B cell (primary cell): ENCODE measurements at regions not wholly inside any gene's neighbourhood (a gene's known extent, or its start where the extent isn't known, plus 50 kb on each side); places are given as distances from the start of the nearest gene placed in this dataset.

Experiments used
- ATAC-seq: fragments of 200-7000 bp; cut with Tn5 transposase; one replicate; pipeline ENCODE4 v1.10.0; 2021; ENCODE audit warnings: low read depth, mild to moderate bottlenecking, moderate number of reproducible peaks, moderate library complexity
- CTCF ChIA-PET: fragments of 350-600 bp; sonication (Branson Sonifier 250); formaldehyde crosslinking; loops from one replicate; lab custom pipeline; 2021; ENCODE audit warnings: antibody characterized with exemption, inconsistent platforms; lab: Charles Lee
- POLR2A ChIA-PET: fragments of 350-600 bp; sonication (Branson Sonifier 250); formaldehyde crosslinking; loops from one replicate; lab custom pipeline; 2021; ENCODE audit warnings: antibody characterized with exemption; lab: Charles Lee
- DNase-seq: peaks from one replicate; pipeline ENCODE4 v3.0.0; 2013
- H2AFZ ChIP-seq: 2 replicates; pipeline ENCODE4 v1.6.1; 2012; ENCODE audit warnings: mild to moderate bottlenecking, low read depth, low read length; ENCODE audit not compliant: insufficient read depth, poor library complexity, severe bottlenecking
- H3K27ac ChIP-seq, 2 donors: 1 replicate in 1 of 2; 2 replicates in 1 of 2; pipeline ENCODE4 v1.5.1; 2012 to 2013; ENCODE audit warnings: low read length in 2 of 2, mild to moderate bottlenecking in 2 of 2, moderate library complexity in 1 of 2
- H3K27me3 ChIP-seq, 4 experiments: fragments of 200-600 bp in 1 of 4; sonication (generic) in 1 of 4; replicated peaks in 1 of 4; 1 replicate in 2 of 4; 2 replicates in 2 of 4; pipeline versions ENCODE4 v1.6.1 to v1.7.0; 2013 to 2016; ENCODE audit warnings: low read length in 3 of 4, mild to moderate bottlenecking in 2 of 4, mixed read lengths in 1 of 4, moderate library complexity in 1 of 4; ENCODE audit not compliant: insufficient read depth in 4 of 4, control insufficient read depth in 3 of 4; ENCODE audit errors: control extremely low read depth in 1 of 4
- H3K36me3 ChIP-seq, 2 experiments: replicated peaks in 1 of 2; 1 replicate in 1 of 2; 2 replicates in 1 of 2; pipeline versions ENCODE4 v1.6.1 to v1.7.1; 2013; ENCODE audit warnings: low read length in 1 of 2; ENCODE audit not compliant: insufficient read depth in 2 of 2, control insufficient read depth in 1 of 2; ENCODE audit errors: control extremely low read depth in 1 of 2, extremely low read depth in 1 of 2
- H3K4me1 ChIP-seq, 2 donors: fragments of 200-600 bp in 1 of 2; sonication (generic) in 1 of 2; 1 replicate in 1 of 2; 2 replicates in 1 of 2; pipeline versions ENCODE4 v1.5.1 to v1.6.1; 2013 to 2017; ENCODE audit warnings: low read length in 2 of 2; ENCODE audit not compliant: control insufficient read depth in 2 of 2, insufficient read depth in 2 of 2
- H3K4me2 ChIP-seq: replicated peaks from 2 replicates; pipeline ENCODE3; 2012; ENCODE audit warnings: mild to moderate bottlenecking, low read depth, low read length; ENCODE audit not compliant: poor library complexity, severe bottlenecking
- H3K4me3 ChIP-seq, 5 experiments: fragments of 200-600 bp in 1 of 5; sonication (generic) in 1 of 5; 1 replicate in 3 of 5; 2 replicates in 2 of 5; pipeline versions ENCODE4 v1.5.1 to v1.7.0; 2011 to 2016; ENCODE audit warnings: low read length in 4 of 5, mild to moderate bottlenecking in 4 of 5, low read depth in 2 of 5, control low read depth in 1 of 5, moderate library complexity in 1 of 5; ENCODE audit not compliant: insufficient read depth in 1 of 5; ENCODE audit errors: control extremely low read depth in 1 of 5, extremely low read depth in 1 of 5
- H3K79me2 ChIP-seq: fragments of 200-600 bp; sonication (generic); one replicate; pipeline ENCODE4 v1.6.0; 2016; ENCODE audit warnings: low read length; ENCODE audit not compliant: control insufficient read depth, insufficient read depth
- H3K9ac ChIP-seq: fragments of 200-600 bp; sonication (generic); 2 replicates; pipeline ENCODE4 v1.6.1; 2017; ENCODE audit warnings: mild to moderate bottlenecking, low read length, moderate library complexity
- H3K9me3 ChIP-seq, 3 donors: one replicate each; pipeline versions ENCODE4 v1.6.1 to v1.7.1; 2013; ENCODE audit warnings: low read length in 2 of 3; ENCODE audit not compliant: control insufficient read depth in 2 of 3, insufficient read depth in 1 of 3; ENCODE audit errors: control extremely low read depth in 1 of 3
- H4K20me1 ChIP-seq: 2 replicates; pipeline ENCODE4 v1.6.0; 2012; ENCODE audit warnings: mild to moderate bottlenecking, low read length; ENCODE audit not compliant: insufficient read depth, control insufficient read depth, poor library complexity, severe bottlenecking
- H3K27ac Mint-ChIP-seq: one replicate; pipeline ENCODE4 v1.8.0; 2021; ENCODE audit warnings: mixed read lengths
- H3K27me3 Mint-ChIP-seq: one replicate; pipeline ENCODE4 v1.8.0; 2021; ENCODE audit warnings: mixed read lengths
- H3K4me1 Mint-ChIP-seq: one replicate; pipeline ENCODE4 v1.8.0; 2021; ENCODE audit warnings: mixed read lengths
- H3K4me3 Mint-ChIP-seq: one replicate; pipeline ENCODE4 v1.8.0; 2021; ENCODE audit warnings: mixed read lengths
- H3K9me3 Mint-ChIP-seq: one replicate; pipeline ENCODE4 v1.8.0; 2022; ENCODE audit warnings: mixed read lengths; ENCODE audit not compliant: insufficient read depth
- CTCF ChIP-seq: fragments of 200-600 bp; IDR thresholded peaks from one replicate; pipeline ENCODE4 v1.8.0; 2022; ENCODE audit warnings: antibody characterized with exemption, mild to moderate bottlenecking
- EZH2 ChIP-seq: IDR thresholded peaks from 2 replicates; pipeline ENCODE4 v1.6.1; 2012; ENCODE audit warnings: borderline replicate concordance, low read depth, mild to moderate bottlenecking, moderate library complexity, low read length; ENCODE audit not compliant: insufficient read depth, poor library complexity, severe bottlenecking
- WGBS: methylation state at CpG from one replicate; pipeline ENCODE4 v1.1.5; 2013; ENCODE audit warnings: missing lambda C conversion rate; ENCODE audit not compliant: insufficient coverage; 5-methylcytosine and 5-hydroxymethylcytosine counted together
- intact Hi-C: fragments of 100-400 bp; cut with micrococcal nuclease; formaldehyde crosslinking; loops from one replicate; pipeline ENCODE4 v1.10.0; 2022

- 72% methylated on average over 3 of the region's 6 CpGs for WGBS
- H3K9ac ChIP-seq: no peak overlapping the region
- H3K4me1 Mint-ChIP-seq: no peaks in the 10 kb centered on the region
These were observed 52.1 kb upstream of the ERRFI1 start for GRCh38 chr1:8078176-8078671.

GRCh38 chr1:8077602-8078001, 51.5 kb upstream of the ERRFI1 start:
- Histone ChIP-seq H3K27me3 (peaks cover 0 to 4% (median 1%) of the 10 kb centered on the region in 4 experiments), H3K79me2 (no peaks in the 10 kb centered on the region), H3K9ac (no peak overlapping the region), H3K4me1 (no peaks in the 10 kb centered on the region), H3K4me2 (no peak overlapping the region), H4K20me1 (no peaks in the 10 kb centered on the region), H2AFZ (no peak overlapping the region), H3K27ac (no peak overlapping the region), H3K36me3 (no peaks in the 10 kb centered on the region), H3K9me3 (no peaks in the 10 kb centered on the region), H3K4me3 (no peak overlapping the region)
- CTCF ChIA-PET: interaction anchor here (2.0 kb wide), 1 partner anchor 62 kb away, joined by 5 read pairs; no protein-coding TSS in a partner anchor
- intact Hi-C loops: no loop called here
- DNase-seq (no peak), ATAC-seq (no peak)
- no CpG with 5 or more reads among the region's 4 CpGs for WGBS
- Mint-ChIP-seq H3K9me3 (no peaks in the 10 kb centered on the region), H3K4me1 (no peaks in the 10 kb centered on the region), H3K27me3 (peaks cover 46% of the 10 kb centered on the region), H3K4me3 (no peak overlapping the region), H3K27ac (no peak overlapping the region)
- no peak for TF ChIP-seq EZH2
- no peak for TF ChIP-seq CTCF
- POLR2A ChIA-PET: no interaction called here

More at GRCh38 chr1:8078176-8078671, 52.1 kb upstream of the ERRFI1 start:
- H4K20me1 ChIP-seq: no peaks in the 10 kb centered on the region
- no peaks in the 10 kb centered on the region for H3K9me3 Mint-ChIP-seq
- TF ChIP-seq EZH2: no peak
- TF ChIP-seq CTCF: no peak
- no peak overlapping the region for H3K4me2 ChIP-seq
- no peaks in the 10 kb centered on the region for H3K4me1 ChIP-seq
- H3K27me3 Mint-ChIP-seq: peaks cover 46% of the 10 kb centered on the region
- ChIA-PET CTCF (interaction anchor here (2.0 kb wide), 1 partner anchor 63 kb away, joined by 5 read pairs; no protein-coding TSS in a partner anchor), POLR2A (no interaction called here)
- no peak overlapping the region for H3K4me3 ChIP-seq
- H3K27ac Mint-ChIP-seq: no peak overlapping the region
- intact Hi-C loops: no loop called here
- no peak for DNase-seq
- peaks cover 0 to 4% (median 1%) of the 10 kb centered on the region in 4 experiments for H3K27me3 ChIP-seq
- no peaks in the 10 kb centered on the region for H3K79me2 ChIP-seq
- H2AFZ ChIP-seq: no peak overlapping the region
- H3K36me3 ChIP-seq: no peaks in the 10 kb centered on the region
- H3K4me3 Mint-ChIP-seq: no peak overlapping the region
- no peak overlapping the region for H3K27ac ChIP-seq
- no peak for ATAC-seq
- no peaks in the 10 kb centered on the region for H3K9me3 ChIP-seq
